Right lobe of liver (tissue), 4 donors: ENCODE measurements at regions not wholly inside any gene's neighbourhood (a gene's known extent, or its start where the extent isn't known, plus 50 kb on each side); places are given as distances from the start of the nearest gene placed in this dataset.

ENCODE experiments used
- POLR2A ChIP-seq: fragments of 450-650 bp; IDR thresholded peaks from one replicate; pipeline ENCODE4 v1.6.1; 2017; ENCODE audit warnings: antibody characterized with exemption, mild to moderate bottlenecking
- TF ChIP-seq, protein P1 (sequence below), 4 donors: fragments of 200-600 bp in 3 of 4; fragments of 450-650 bp in 1 of 4; IDR thresholded peaks; one replicate each; pipeline versions ENCODE4 v1.5.1 to v1.8.0; 2016 to 2022; ENCODE audit warnings: antibody characterized with exemption in 4 of 4, mild to moderate bottlenecking in 2 of 4
- donor health status: DM: no; HTN: no; CAD: no.
- donor health status: DM: no; HTN: no; CAD: no.
- donor health status: DM: no; HTN: yes; CAD: no.

DNA sequence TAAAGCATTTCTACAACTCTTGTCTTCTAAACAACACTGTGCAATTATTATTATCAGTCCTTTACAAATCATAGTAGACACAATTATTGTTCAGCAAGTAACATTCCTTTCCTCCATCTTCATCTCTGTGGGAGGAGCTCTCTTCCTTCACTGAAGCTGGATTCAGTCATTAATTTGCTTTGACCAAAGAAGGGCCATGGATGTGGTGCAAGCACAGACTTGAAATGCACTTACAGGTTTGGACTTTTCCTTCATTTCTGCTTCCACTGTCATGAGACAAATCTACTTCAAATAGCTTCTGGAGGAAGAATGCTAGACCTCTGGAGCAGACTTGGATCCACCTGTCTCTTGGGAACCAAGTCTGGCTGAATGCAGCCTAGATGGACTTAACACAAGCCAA is 336.6 kb upstream of the SLITRK6 start:
- TF ChIP-seq, protein P1, sequence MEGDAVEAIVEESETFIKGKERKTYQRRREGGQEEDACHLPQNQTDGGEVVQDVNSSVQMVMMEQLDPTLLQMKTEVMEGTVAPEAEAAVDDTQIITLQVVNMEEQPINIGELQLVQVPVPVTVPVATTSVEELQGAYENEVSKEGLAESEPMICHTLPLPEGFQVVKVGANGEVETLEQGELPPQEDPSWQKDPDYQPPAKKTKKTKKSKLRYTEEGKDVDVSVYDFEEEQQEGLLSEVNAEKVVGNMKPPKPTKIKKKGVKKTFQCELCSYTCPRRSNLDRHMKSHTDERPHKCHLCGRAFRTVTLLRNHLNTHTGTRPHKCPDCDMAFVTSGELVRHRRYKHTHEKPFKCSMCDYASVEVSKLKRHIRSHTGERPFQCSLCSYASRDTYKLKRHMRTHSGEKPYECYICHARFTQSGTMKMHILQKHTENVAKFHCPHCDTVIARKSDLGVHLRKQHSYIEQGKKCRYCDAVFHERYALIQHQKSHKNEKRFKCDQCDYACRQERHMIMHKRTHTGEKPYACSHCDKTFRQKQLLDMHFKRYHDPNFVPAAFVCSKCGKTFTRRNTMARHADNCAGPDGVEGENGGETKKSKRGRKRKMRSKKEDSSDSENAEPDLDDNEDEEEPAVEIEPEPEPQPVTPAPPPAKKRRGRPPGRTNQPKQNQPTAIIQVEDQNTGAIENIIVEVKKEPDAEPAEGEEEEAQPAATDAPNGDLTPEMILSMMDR (IDR thresholded peaks at IDR 0.05): no peak
- TF ChIP-seq POLR2A: no peak
